Stimulated activated CD4-positive, alpha-beta T cell treated with anti-CD3 and anti-CD28 coated beads, Interleukin-15, amount 100 ng/mL, for 48 hours (primary cell): ENCODE measurements at regions not wholly inside any gene's neighbourhood (a gene's known extent, or its start where the extent isn't known, plus 50 kb on each side); places are given as distances from the start of the nearest gene placed in this dataset.
"Not testable (repeated sequence)": the region's sequence is repeated elsewhere in the genome, so short reads cannot be mapped to it uniquely, and the experiment has no call there.

Experiments used
- DNase-seq, 2 donors: peaks; one replicate each; pipeline ENCODE4 v3.0.0-alpha.2; 2020; ENCODE audit warnings: low read depth in 2 of 2

DNA sequence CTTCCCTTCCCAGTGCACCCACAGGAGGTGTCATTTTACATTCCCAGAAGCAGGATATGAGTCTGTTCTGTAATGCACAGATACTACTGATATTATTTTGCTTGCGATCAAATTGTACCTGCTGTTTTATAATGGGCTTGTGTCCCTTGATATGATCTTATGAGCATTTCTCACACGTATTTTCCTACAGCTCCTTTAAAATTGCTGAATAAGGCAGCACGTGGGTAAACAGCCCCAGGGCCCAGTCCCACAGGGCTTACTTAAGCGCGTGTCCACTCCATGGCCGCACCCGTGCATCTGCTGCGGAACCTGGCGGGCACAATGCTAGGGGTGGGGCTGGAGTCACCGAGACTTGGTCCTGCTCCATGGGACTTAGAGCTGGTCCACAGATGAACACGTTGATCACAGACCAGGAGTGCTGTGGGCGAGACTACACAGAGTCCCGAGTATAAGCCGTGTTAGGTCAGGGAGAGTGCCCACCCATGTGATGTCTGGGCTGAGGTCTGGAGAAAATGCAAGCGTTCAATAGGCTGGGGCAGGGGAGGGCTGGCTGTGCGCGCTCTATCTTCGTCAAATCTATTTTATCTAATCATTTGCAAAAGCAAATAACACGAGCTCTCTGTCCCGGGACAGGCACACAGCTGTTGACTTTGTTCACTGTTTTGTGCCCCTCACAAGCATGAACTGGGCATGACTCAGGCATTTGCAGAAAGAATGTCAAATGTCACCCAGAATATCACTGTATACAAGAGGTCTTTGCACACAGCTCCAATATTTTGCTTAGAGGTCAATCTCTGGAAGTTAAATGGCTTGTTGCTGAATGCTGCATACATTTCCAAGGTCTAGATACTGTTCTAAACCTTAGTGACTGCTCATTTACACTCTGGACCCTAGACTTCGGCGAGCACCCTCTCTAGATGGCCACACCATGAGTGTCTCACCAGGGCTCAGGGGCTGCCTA lies 119.3 kb downstream of the CRYAA start:
- no peak for DNase-seq

DNA sequence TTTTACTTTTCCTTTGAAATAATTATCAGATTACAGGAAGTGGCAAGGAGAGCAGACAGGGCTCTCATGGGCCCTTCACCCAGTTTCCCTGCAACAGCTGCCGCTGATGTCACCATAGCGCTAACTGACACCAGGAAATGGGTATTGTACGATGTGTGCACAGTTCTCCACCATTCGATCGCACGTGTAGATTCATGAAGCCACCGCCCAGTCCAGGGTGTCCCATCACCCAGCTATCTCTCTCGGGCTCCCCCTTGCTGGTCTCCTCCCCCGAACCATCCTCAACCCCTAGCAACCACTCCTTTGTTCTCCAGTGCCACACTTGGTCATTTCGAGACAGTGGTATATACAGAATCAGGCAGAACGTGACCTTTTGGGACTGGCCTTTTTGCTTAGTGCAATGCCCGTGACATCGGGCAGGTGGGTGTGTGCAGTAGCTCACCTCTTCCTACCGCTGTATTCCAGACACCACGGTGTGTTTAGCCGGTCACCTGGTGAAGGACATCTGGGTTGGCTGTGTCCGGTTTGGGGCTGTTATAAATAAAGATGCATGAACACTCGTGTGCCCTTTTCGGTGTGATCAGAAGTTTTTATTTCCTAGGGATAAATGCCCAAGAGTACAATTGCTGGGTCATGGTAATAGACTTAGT lies 118.4 kb downstream of the CRYAA start:
- DNase-seq: no peak

DNA sequence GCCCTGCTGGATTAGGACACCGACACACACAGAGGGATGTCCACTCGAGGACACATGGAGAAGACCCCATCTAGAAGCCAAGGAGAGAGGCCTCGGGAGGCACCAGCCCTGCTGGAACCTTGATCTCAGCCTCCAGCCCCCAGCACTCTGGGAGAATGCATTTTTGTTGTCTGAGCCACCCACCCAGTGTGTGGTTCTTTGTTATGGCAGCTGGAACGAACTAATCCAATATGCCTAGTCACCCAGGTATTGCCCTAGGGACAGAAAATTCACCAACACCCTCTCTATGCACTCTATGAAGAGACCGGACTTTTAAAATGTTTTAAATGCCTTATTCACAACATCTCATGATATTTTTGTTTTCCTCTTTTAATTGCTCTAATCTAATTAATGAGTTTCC lies 117.4 kb downstream of the CRYAA start:
- DNase-seq: no peak

GRCh38 chr21:43284700-43285099 lies 115.9 kb downstream of the CRYAA start:
- DNase-seq: no peak

DNA sequence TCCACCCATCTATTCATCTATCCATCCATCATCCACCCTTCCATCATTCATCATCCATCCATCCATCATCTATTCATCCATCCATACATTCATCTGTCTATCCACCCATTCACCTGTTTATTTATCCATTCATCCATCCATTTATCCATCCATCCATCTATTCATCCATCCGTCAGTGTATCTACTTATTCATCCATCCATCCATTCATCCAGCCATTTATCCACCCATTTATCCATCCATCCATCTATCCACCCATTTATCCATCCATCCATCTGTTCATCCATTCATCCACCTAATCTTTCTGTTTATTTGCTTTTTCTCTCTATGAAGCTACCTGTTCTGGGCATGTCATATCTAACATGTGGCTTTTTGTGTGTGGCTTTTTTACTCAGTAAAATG lies 115.4 kb downstream of the CRYAA start:
- no peak for DNase-seq

DNA sequence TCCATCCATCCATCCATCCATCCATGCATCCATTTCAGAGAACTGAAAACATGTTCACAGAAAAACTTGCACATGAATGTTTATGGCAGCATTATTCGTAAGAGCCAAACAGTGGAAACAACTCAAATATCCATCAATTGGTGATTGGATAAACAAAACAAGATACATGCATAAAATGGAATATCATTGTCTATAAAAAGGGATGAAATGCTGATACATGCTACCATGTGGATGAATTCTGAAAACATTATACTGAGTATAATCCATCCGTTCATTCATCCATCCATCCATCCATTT lies 115.1 kb downstream of the CRYAA start:
- DNase-seq: not testable (repeated sequence)

DNA sequence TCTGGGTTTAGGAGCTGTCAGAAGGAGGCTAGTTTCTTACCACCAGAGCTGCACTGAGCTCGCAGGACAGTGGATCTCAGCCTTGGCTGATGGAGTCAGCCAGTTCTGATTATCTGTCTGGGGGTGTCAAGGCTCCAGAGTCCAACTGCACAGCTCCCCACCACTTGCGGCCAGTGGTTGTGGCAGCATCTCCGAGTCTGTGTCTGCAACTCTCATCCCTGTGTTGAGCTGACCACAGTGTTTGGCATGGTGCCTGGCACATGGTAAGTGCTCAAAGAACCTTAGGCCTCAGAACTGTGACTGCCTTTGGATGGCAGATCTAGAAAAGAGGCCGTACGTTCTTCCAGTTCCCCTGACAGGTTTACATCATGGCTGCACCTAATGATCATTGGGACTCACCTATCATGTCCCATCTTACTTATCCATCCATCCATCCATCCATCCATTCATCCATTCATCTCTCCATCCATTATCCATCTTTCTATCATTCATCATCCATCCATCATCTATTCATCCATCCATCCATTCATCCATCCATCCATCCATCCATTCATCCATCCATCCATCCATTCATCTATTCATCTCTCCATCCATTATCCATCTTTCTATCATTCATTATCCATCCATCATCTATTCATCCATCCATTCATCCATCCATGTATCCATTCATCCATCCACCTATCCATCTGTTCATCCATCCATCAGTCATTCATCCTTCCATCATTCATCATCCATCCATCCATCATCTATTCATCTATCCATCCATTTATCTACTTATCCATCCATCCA lies 114.5 kb downstream of the CRYAA start:
- DNase-seq: no peak

DNA sequence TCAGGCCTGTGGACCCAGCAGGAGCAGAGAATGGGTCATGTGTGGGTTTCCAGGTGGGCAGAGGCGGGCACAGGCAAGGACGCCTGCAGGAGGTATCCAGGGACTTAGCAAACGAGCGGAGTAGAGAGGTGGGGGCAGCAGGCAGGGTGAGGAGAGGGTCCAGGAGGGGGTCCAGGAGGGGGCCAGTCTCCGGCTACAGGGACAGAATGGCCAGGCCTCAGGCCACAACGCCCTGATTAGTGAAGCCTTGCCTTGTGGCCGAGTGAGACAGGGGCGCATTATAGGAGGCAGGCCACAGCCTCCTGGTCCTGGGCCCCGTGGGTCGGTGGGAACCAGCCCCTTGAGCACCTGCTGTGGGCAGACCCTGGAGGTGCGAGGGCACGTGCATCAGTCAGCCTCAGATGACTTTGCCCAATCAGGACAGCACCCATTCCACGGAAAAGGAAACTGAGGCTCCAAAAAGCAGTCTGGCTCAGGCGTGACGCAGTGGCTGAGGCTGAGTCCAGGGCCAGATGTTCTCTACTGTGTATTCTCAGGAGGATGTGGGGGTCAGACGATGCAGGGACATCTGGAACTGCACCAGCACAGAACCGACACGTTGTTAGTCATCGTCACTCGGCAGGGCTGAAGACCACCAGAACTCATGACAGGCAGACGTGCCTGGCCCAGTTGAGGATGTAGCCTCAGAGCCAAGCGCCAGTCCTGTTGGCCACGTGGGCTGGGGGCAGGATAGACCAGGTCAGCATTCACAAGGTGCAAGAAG lies 113.7 kb downstream of the CRYAA start:
- no peak for DNase-seq

- no peak for DNase-seq
Observed at GRCh38 chr21:43281661-43282357, 113.0 kb downstream of the CRYAA start.

DNA sequence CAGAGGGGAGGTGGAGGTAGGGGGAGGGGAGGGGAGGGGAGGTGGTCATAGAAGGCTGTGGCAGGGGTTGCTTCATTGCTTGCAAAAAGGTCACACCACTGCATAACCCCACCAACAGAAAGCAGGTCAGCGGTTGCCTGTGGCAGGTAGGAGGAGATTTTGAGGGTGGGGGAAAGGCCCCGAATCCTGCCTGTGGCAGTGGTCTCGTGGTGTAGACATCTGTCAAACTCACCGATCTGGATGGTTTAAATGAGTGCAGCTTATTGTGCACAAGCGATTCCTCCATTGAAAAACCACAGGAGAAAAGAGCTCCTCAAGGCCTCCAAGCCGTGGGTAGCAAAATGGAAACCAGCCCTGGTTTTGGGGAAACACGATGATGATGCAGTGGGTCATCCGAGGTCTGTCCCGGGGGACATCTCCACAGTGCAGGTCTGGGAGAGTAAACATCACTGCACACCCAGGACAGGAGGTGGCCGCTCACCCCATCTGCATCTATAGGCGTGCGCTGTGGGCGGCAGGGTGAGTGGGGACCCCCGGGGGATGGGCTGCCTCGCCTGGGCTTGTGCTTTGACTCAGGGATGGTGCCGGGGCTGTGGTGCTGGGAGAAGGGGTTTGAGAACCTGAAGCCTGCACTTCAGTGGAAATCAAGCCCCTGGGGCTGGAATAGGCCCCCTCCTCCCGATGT lies 112.3 kb downstream of the CRYAA start:
- DNase-seq: no peak

GRCh38 chr21:43279578-43279894 lies 110.7 kb downstream of the CRYAA start:
- DNase-seq: no peak

- no peak for DNase-seq
Observed at GRCh38 chr21:43278766-43279577, 110.2 kb downstream of the CRYAA start.

DNA sequence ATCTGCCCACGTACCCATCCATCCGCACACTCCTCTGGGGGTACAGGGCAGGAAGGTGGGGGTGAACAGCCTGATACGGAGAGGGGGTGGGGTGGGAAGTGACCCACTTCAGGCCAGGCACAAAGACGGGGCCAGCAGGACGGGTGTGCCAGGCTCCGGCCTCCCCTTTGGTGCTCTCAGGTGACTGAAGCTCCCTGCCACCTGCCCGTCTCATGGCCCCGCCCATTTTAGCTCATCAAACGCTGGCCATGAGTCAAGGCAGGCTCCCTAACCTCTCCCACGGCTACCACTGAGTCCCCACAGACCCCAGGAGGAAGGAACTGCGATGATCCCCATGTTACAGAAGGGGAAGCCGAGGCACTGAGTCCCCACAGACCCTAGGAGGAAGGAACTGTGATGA lies 109.6 kb downstream of the CRYAA start:
- no peak for DNase-seq

- no peak for DNase-seq
Observed at GRCh38 chr21:43277481-43278351, 108.9 kb downstream of the CRYAA start.

DNA sequence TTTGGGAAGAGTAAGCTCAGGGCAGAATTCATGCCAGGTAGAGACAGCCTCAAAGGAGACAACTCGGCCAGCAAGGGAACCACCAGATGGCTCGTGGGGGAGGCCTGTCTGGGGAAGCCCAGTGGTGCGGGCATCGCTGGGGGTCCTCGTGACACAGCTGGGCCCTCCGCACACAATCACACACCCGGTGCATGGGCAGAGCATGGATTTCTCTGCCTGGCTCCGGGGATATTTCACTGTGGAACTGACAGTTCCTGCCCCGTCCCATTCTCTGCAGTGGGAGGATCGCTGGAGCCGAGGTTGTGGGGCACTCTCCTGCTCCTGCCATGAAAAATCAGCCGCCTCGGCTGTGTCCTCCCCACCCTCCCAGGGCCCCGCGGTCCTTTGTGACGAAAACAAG lies 108.0 kb downstream of the CRYAA start:
- DNase-seq: no peak

- no peak for DNase-seq
Observed at GRCh38 chr21:43275421-43276211, 106.8 kb downstream of the CRYAA start.

- DNase-seq: no peak
Observed at GRCh38 chr21:43274946-43275310, 106.1 kb downstream of the CRYAA start.
